Fibroblast of gingiva (primary cell): ENCODE measurements at regions not wholly inside any gene's neighbourhood (a gene's known extent, or its start where the extent isn't known, plus 50 kb on each side); places are given as distances from the start of the nearest gene placed in this dataset.

Source experiments
- DNase-seq: peaks from one replicate; pipeline ENCODE4 v3.0.0-alpha.2; 2011; ENCODE audit warnings: low read depth

DNA sequence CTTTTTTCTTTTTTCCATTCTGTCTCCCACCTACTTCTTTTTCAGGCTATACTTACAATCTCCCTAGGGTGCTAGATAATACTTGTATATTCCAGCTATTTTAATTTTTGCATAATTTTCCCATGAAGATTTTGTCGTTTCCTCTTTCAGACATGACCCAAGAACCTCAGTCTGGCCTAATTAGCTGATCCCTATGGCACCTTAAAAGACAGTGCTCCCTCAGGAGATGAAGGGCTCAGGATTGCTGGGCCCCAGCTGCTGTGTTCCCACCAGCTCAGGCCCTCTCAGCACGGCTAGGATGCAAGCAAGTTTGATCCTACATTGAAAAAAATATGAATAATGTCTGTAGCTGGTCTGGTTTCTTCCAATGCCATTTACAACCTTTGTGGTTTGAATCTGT lies 55.0 kb upstream of the RGS5 start:
- no peak for DNase-seq

DNA sequence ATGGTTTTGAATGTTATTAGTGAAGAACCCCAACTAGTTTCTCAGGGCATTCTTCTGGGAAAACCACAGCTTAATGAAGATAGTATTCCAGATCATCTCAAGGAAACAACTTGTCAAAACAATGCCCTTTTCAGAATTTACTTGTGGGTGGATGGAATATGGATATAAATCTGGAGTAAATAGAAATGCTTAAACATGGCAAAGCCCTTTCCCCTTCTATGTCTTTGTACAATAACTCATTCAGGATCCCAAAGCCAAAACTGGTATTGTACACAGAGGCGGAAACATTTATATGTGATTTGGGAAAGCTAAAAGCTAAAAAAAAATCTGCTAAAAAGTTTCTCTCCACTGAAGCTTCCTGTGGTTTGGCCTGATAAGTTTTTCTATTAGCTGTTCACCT lies 55.5 kb upstream of the RGS5 start:
- peak; percentile 19 for DNase-seq

DNA sequence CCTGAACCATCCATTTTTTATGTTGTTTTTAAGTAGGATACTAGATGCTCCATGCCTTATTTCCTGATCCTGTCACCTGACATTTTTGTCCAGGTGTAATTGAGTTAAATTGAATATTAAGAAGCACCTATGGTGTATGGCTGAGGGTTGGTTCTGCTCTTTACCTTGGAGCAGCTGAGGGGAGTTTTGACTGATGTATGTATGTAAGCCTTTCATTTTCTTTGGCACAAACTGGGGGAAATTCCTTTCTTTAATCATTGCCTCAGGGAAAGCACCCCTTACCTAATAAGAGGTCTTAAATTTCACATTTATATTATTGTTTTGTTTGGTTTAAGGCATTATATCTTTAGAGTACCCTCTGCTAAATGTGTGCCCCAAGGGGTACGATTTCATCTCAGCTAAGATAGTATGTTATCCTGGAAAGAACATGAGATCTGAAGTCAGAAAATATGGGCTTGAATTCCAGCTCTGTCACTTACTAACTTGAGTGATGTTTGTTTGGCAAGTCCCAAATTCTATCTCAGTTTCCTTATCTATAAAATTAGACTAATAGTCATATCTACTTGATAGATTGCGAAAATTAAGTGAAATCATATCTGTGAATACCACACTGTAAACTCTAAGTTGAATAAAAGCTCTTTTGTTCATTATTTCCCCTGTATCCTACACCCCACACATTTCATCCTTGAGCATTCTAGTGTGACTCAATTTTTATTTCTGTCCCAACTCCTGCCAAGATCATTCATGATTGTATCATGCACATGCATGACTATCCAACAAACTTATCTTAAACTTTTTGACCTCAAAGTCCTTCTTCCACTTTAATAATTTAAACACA lies 57.7 kb upstream of the NUF2 start:
- DNase-seq, result no peak

DNA sequence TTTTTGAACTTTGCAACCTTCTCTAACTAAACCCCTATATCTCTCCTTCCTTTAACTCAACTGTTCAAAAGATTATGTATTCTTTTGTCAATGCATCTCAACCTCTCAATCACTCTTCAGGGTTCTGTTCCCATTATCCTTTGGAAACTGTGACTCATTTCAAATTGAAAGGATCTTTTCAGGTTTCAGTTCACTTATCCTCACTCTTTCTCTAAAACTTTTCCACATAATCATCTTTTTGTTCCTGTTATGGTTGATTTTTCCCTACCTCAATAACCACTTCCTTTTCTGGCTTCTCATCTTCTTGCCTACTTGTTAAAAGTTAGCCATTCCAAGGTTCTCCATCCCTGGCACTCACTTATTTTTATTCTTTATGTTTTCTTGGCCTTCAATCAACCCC lies 56.2 kb upstream of the NUF2 start:
- DNase-seq, result no peak

DNA sequence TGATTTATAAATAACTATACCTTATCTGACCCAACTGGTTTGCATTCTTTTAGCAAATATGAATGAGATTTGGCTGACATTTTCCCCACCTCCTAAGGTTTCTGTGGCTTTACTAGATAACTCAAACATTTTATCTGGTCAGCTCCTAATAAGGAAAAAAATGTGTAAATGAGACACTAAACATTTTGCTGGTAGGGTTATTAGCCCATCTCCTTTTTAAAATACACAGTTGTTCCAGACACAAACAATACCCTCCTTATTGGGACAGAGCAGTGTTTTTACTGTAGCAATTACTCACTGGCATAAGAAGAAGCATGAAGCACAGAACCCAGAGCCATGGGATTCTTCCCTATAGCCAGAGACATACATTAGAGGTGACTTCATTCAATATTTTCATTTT lies 53.8 kb upstream of the NUF2 start:
- DNase-seq, result no peak

DNA sequence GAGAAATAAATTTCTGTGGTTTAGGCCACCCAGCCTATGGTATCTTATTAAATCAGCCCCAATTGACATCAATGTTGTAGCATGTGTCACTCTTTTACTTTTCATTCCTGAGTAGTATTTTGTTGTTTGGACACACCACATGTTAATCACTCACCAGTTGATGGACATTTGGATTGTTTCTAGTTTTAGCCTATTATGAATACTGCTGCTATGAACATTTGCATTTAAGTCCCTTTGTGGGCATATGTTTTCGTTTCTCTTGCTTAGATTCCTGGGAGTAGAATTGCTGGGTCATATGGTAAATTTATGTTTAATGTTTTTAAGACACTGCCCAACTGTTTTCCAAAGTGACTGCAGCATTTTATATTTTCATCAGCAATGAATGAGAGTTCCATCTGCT lies 50.2 kb upstream of the NUF2 start:
- no peak for DNase-seq
